ENCODE measurements at regions not wholly inside any gene's neighbourhood (a gene's known extent, or its start where the extent isn't known, plus 50 kb on each side); places are given as distances from the start of the nearest gene placed in this dataset.

GRCh38 chr5:8434501-8434900, 565.6 kb downstream of the MTRR start:
- H3K27me3 ChIP-seq (replicated peaks; ENCODE audit: control insufficient read depth, insufficient read depth, low read length) = no peaks in the 10 kb centered on the region
- ChIA-PET CTCF (no interaction called here), POLR2A (no interaction called here)
- no peaks in the 10 kb centered on the region for H3K9me3 Mint-ChIP-seq (ENCODE audit: unreplicated experiment)
- H3K4me1 ChIP-seq = no peaks in the 10 kb centered on the region
- H3K4me3 ChIP-seq (ENCODE audit: low read depth, low read length) = no peak overlapping the region
- H3K36me3 ChIP-seq (ENCODE audit: control insufficient read depth, insufficient read depth, low read length) = no peaks in the 10 kb centered on the region
- intact Hi-C loops (cut with micrococcal nuclease; ENCODE audit: unreplicated experiment) = no loop called here
- no peaks in the 10 kb centered on the region for H3K4me1 Mint-ChIP-seq (ENCODE audit: low read depth, unreplicated experiment)
- no peaks in the 10 kb centered on the region for H3K9me3 ChIP-seq
- no peak for TF ChIP-seq CTCF (IDR thresholded peaks at IDR 0.05; ENCODE audit: insufficient read depth in 1 of 2, low read depth in 1 of 2, low read length in 1 of 2, severe bottlenecking in 1 of 2, unreplicated experiment in 1 of 2)
- H3K27ac Mint-ChIP-seq (ENCODE audit: unreplicated experiment) = no peak overlapping the region
- H3K36me3 Mint-ChIP-seq (ENCODE audit: insufficient read depth, unreplicated experiment) = no peaks in the 10 kb centered on the region
- DNase-seq = no peak
- H3K4me3 Mint-ChIP-seq (ENCODE audit: unreplicated experiment) = no peak overlapping the region
- peaks cover 10% of the 10 kb centered on the region for H3K27me3 Mint-ChIP-seq (ENCODE audit: insufficient read depth, unreplicated experiment)
- no TSS peak for BruUV-seq (replicated peaks)

GRCh38 chr5:8436924-8437323, 568.0 kb downstream of the MTRR start:
- Mint-ChIP-seq H3K9me3 (ENCODE audit: unreplicated experiment) (no peaks in the 10 kb centered on the region), H3K4me1 (ENCODE audit: low read depth, unreplicated experiment) (no peaks in the 10 kb centered on the region), H3K4me3 (ENCODE audit: unreplicated experiment) (no peak overlapping the region), H3K27ac (ENCODE audit: unreplicated experiment) (no peak overlapping the region), H3K36me3 (ENCODE audit: insufficient read depth, unreplicated experiment) (no peaks in the 10 kb centered on the region), H3K27me3 (ENCODE audit: insufficient read depth, unreplicated experiment) (peaks cover 17% of the 10 kb centered on the region)
- CTCF ChIA-PET = no interaction called here
- no peak for DNase-seq
- no peaks in the 10 kb centered on the region for H3K4me1 ChIP-seq
- intact Hi-C loops (cut with micrococcal nuclease; ENCODE audit: unreplicated experiment) = no loop called here
- H3K4me3 ChIP-seq (ENCODE audit: low read depth, low read length) = no peak overlapping the region
- no peaks in the 10 kb centered on the region for H3K9me3 ChIP-seq
- POLR2A ChIA-PET = no interaction called here
- H3K36me3 ChIP-seq (ENCODE audit: control insufficient read depth, insufficient read depth, low read length) = no peaks in the 10 kb centered on the region
- no TSS peak for BruUV-seq (replicated peaks)
- H3K27me3 ChIP-seq (replicated peaks; ENCODE audit: control insufficient read depth, insufficient read depth, low read length) = no peaks in the 10 kb centered on the region
- TF ChIP-seq CTCF (IDR thresholded peaks at IDR 0.05; ENCODE audit: insufficient read depth in 1 of 2, low read depth in 1 of 2, low read length in 1 of 2, severe bottlenecking in 1 of 2, unreplicated experiment in 1 of 2) = no peak

GRCh38 chr5:8445139-8445538, 576.2 kb downstream of the MTRR start:
- H3K27me3 Mint-ChIP-seq (ENCODE audit: insufficient read depth, unreplicated experiment) = peaks cover 7% of the 10 kb centered on the region

More at GRCh38 chr5:8445139-8445538, 576.2 kb downstream of the MTRR start:
- Histone ChIP-seq H3K9me3 (no peaks in the 10 kb centered on the region), H3K4me1 (no peaks in the 10 kb centered on the region), H3K27me3 (replicated peaks; ENCODE audit: control insufficient read depth, insufficient read depth, low read length) (no peaks in the 10 kb centered on the region), H3K36me3 (ENCODE audit: control insufficient read depth, insufficient read depth, low read length) (no peaks in the 10 kb centered on the region), H3K4me3 (ENCODE audit: low read depth, low read length) (no peak overlapping the region)
- H3K4me1 Mint-ChIP-seq (ENCODE audit: low read depth, unreplicated experiment) = no peaks in the 10 kb centered on the region
- ChIA-PET POLR2A (no interaction called here), CTCF (no interaction called here)
- H3K27ac Mint-ChIP-seq (ENCODE audit: unreplicated experiment) = no peak overlapping the region
- no peaks in the 10 kb centered on the region for H3K36me3 Mint-ChIP-seq (ENCODE audit: insufficient read depth, unreplicated experiment)
- BruUV-seq (replicated peaks) = no TSS peak
- H3K9me3 Mint-ChIP-seq (ENCODE audit: unreplicated experiment) = no peaks in the 10 kb centered on the region
- no peak overlapping the region for H3K4me3 Mint-ChIP-seq (ENCODE audit: unreplicated experiment)
- no peak for TF ChIP-seq CTCF (IDR thresholded peaks at IDR 0.05; ENCODE audit: insufficient read depth in 1 of 2, low read depth in 1 of 2, low read length in 1 of 2, severe bottlenecking in 1 of 2, unreplicated experiment in 1 of 2)
- intact Hi-C loops (cut with micrococcal nuclease; ENCODE audit: unreplicated experiment) = no loop called here
- no peak for DNase-seq

Measured in Caco-2 (cell line).